Trophoblast cell (in vitro differentiated cells and primary cell): ENCODE measurements at regions not wholly inside any gene's neighbourhood (a gene's known extent, or its start where the extent isn't known, plus 50 kb on each side); places are given as distances from the start of the nearest gene placed in this dataset.

Source experiments
- DNase-seq, 2 donors: peaks; one replicate each; pipeline ENCODE4 v3.0.0-alpha.2; 2016
- H2AFZ ChIP-seq: 2 replicates; pipeline ENCODE4 v1.6.1; 2013; ENCODE audit warnings: low read length, moderate library complexity, mild to moderate bottlenecking; ENCODE audit not compliant: insufficient read depth, poor library complexity
- H2AK5ac ChIP-seq: 2 replicates; pipeline ENCODE4 v1.6.1; 2013; ENCODE audit warnings: mild to moderate bottlenecking, low read length
- H2BK120ac ChIP-seq: 2 replicates; pipeline ENCODE4 v1.6.1; 2013; ENCODE audit warnings: low read length, mild to moderate bottlenecking, moderate library complexity; ENCODE audit not compliant: insufficient read depth, poor library complexity
- H2BK12ac ChIP-seq: 2 replicates; pipeline ENCODE4 v1.6.1; 2013; ENCODE audit warnings: mild to moderate bottlenecking, low read length, moderate library complexity
- H2BK5ac ChIP-seq: 2 replicates; pipeline ENCODE4 v1.6.1; 2013; ENCODE audit warnings: low read length, low read depth, moderate library complexity, mild to moderate bottlenecking; ENCODE audit not compliant: poor library complexity
- H3K14ac ChIP-seq: 2 replicates; pipeline ENCODE4 v1.6.1; 2013; ENCODE audit warnings: mild to moderate bottlenecking, low read length
- H3K18ac ChIP-seq: 2 replicates; pipeline ENCODE4 v1.6.1; 2013; ENCODE audit warnings: mild to moderate bottlenecking, low read length
- H3K23ac ChIP-seq: 2 replicates; pipeline ENCODE4 v1.6.1; 2013; ENCODE audit warnings: low read length
- H3K27ac ChIP-seq: 2 replicates; pipeline ENCODE4 v1.5.1; 2013; ENCODE audit warnings: low read depth, mild to moderate bottlenecking, inconsistent platforms, low read length, moderate library complexity
- H3K27me3 ChIP-seq: 2 replicates; pipeline ENCODE4 v1.6.1; 2013; ENCODE audit warnings: inconsistent platforms, mild to moderate bottlenecking, low read length, moderate library complexity; ENCODE audit not compliant: insufficient read depth
- H3K36me3 ChIP-seq, 2 experiments: 1 replicate in 1 of 2; 2 replicates in 1 of 2; pipeline ENCODE4 v1.6.1; 2013; ENCODE audit warnings: low read length in 2 of 2, mild to moderate bottlenecking in 2 of 2, moderate library complexity in 1 of 2; ENCODE audit not compliant: insufficient read depth in 2 of 2, control insufficient read depth in 1 of 2
- H3K4ac ChIP-seq: 2 replicates; pipeline ENCODE4 v1.6.1; 2013; ENCODE audit warnings: low read depth, mild to moderate bottlenecking, low read length, moderate library complexity
- H3K4me1 ChIP-seq, 2 experiments: 1 replicate in 1 of 2; 2 replicates in 1 of 2; pipeline ENCODE4 v1.6.1; 2013; ENCODE audit warnings: low read length in 2 of 2, mild to moderate bottlenecking in 2 of 2, moderate library complexity in 1 of 2; ENCODE audit not compliant: insufficient read depth in 2 of 2, control insufficient read depth in 1 of 2
- H3K4me2 ChIP-seq: 2 replicates; pipeline ENCODE4 v1.6.1; 2013; ENCODE audit warnings: inconsistent platforms, mild to moderate bottlenecking, low read length, moderate library complexity
- H3K4me3 ChIP-seq: 2 replicates; pipeline ENCODE4 v1.5.1; 2013; ENCODE audit warnings: mild to moderate bottlenecking, low read depth, low read length, inconsistent platforms
- H3K79me1 ChIP-seq: one replicate; pipeline ENCODE4 v1.6.1; 2013; ENCODE audit warnings: low read length
- H3K79me2 ChIP-seq: 2 replicates; pipeline ENCODE4 v1.6.1; 2013; ENCODE audit warnings: low read length, mild to moderate bottlenecking; ENCODE audit not compliant: control insufficient read depth, insufficient read depth, poor library complexity
- H3K9ac ChIP-seq: 2 replicates; pipeline ENCODE4 v1.6.1; 2013; ENCODE audit warnings: mild to moderate bottlenecking, low read length
- H3K9me3 ChIP-seq: 2 replicates; pipeline ENCODE4 v1.6.1; 2013; ENCODE audit warnings: low read depth, mild to moderate bottlenecking, control low read depth, inconsistent platforms, low read length; ENCODE audit not compliant: insufficient read depth
- H4K12ac ChIP-seq: 2 replicates; pipeline ENCODE4 v1.6.1; 2013; ENCODE audit warnings: low read depth, mild to moderate bottlenecking, low read length, moderate library complexity
- H4K8ac ChIP-seq: 2 replicates; pipeline ENCODE4 v1.6.1; 2013; ENCODE audit warnings: low read depth, mild to moderate bottlenecking, low read length, moderate library complexity
- H4K91ac ChIP-seq: one replicate; pipeline ENCODE4 v1.6.1; 2013; ENCODE audit warnings: low read depth, mild to moderate bottlenecking, low read length, moderate library complexity
- WGBS: extraction: QIAGEN DNeasy Blood & Tissue Kit; methylation state at CpG from one replicate; pipeline ENCODE4 v1.1.7; 2013; ENCODE audit warnings: missing lambda C conversion rate; ENCODE audit not compliant: insufficient read length, insufficient coverage; ENCODE audit errors: extremely low coverage; 5-methylcytosine and 5-hydroxymethylcytosine counted together

GRCh38 chrX:73768886-73769285, 83.6 kb downstream of the XIST start:
- Histone ChIP-seq H3K79me1 (no peaks in the 10 kb centered on the region), H3K4me3 (no peak overlapping the region), H3K36me3 (no peaks in the 10 kb centered on the region), H2BK12ac (no peak overlapping the region), H4K8ac (no peak overlapping the region), H2BK120ac (no peak overlapping the region), H3K18ac (no peak overlapping the region), H2AK5ac (no peak overlapping the region), H3K9me3 (no peaks in the 10 kb centered on the region), H3K27me3 (no peaks in the 10 kb centered on the region), H2AFZ (no peak overlapping the region), H3K79me2 (no peaks in the 10 kb centered on the region), H3K4me2 (no peak overlapping the region), H3K4me1 (no peaks in the 10 kb centered on the region), H3K4ac (no peak overlapping the region), H3K23ac (no peak overlapping the region), H3K9ac (no peak overlapping the region), H4K91ac (no peak overlapping the region), H3K27ac (no peak overlapping the region), H2BK5ac (no peak overlapping the region), H4K12ac (no peak overlapping the region), H3K14ac (no peak overlapping the region)
- no peak for DNase-seq
- WGBS, result no CpG with 5 or more reads among the region's 15 CpGs

DNA sequence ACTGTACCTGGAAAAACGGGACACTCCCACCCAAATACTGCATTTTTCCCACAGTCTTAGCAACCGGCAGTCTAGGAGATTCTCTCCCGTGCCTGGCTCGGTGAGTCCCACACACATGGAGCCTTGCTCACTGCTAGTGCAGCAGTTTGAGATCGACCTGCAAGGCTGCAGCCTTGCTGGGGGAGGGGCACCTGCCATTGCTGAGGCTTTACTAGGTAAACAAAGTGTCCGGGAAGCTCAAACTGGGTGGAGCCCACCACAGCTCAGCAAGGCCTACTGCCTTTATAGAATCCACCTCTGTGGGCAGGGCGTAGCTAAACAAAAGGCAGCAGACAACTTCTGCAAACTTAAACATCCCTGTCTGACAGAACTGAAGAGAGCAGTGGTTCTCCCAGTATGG, 84.4 kb downstream of the XIST start:
- Histone ChIP-seq H4K8ac (no peak overlapping the region), H3K9me3 (no peaks in the 10 kb centered on the region), H3K9ac (no peak overlapping the region), H3K27ac (no peak overlapping the region), H3K79me2 (no peaks in the 10 kb centered on the region), H3K36me3 (no peaks in the 10 kb centered on the region), H2AFZ (no peak overlapping the region), H3K4ac (no peak overlapping the region), H4K91ac (no peak overlapping the region), H3K4me3 (no peak overlapping the region), H3K14ac (no peak overlapping the region), H3K79me1 (no peaks in the 10 kb centered on the region), H3K18ac (no peak overlapping the region), H3K4me1 (no peaks in the 10 kb centered on the region), H2BK120ac (no peak overlapping the region), H3K4me2 (no peak overlapping the region), H2BK5ac (no peak overlapping the region), H2AK5ac (no peak overlapping the region), H3K27me3 (no peaks in the 10 kb centered on the region), H2BK12ac (no peak overlapping the region), H4K12ac (no peak overlapping the region), H3K23ac (no peak overlapping the region)
- no peak for DNase-seq
- no CpG with 5 or more reads among the region's 7 CpGs for WGBS

GRCh38 chrX:73767017-73767416, 85.5 kb downstream of the XIST start:
- Histone ChIP-seq H3K36me3 (no peaks in the 10 kb centered on the region), H2AK5ac (no peak overlapping the region), H4K12ac (no peak overlapping the region), H2BK12ac (no peak overlapping the region), H4K91ac (no peak overlapping the region), H3K9ac (no peak overlapping the region), H3K4me3 (no peak overlapping the region), H3K79me2 (no peaks in the 10 kb centered on the region), H2BK5ac (no peak overlapping the region), H3K14ac (no peak overlapping the region), H3K4me2 (no peak overlapping the region), H2AFZ (no peak overlapping the region), H3K27me3 (no peaks in the 10 kb centered on the region), H3K9me3 (no peaks in the 10 kb centered on the region), H3K79me1 (no peaks in the 10 kb centered on the region), H3K4me1 (no peaks in the 10 kb centered on the region), H3K18ac (no peak overlapping the region), H2BK120ac (no peak overlapping the region), H3K4ac (no peak overlapping the region), H4K8ac (no peak overlapping the region), H3K23ac (no peak overlapping the region), H3K27ac (no peak overlapping the region)
- DNase-seq, result no peak

DNA sequence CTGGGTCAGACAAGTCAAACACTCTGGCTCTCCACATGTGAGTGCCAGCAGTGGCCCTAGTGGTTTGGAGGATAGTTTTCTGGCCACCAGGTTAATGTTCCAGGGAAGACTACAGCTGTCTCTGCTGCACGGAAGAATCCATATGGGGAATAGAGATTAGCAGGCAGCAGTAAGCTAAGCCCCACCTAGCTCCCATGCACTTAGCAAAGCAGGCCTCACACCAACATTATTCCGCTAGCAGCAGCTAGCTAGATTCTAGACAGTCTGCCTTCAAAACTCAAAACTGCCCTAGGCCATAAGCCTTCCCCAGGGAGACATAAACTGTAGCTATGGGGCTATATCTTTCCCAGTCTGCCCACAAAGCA, 86.1 kb downstream of the XIST start:
- H3K27me3 ChIP-seq, result no peaks in the 10 kb centered on the region

More for the DNA sequence above, 86.1 kb downstream of the XIST start:
- no peak overlapping the region for H3K9ac ChIP-seq
- no peak overlapping the region for H3K23ac ChIP-seq
- no peak overlapping the region for H3K4me2 ChIP-seq
- H2BK12ac ChIP-seq, result no peak overlapping the region
- H2AFZ ChIP-seq, result no peak overlapping the region
- H2AK5ac ChIP-seq, result no peak overlapping the region
- H3K14ac ChIP-seq, result no peak overlapping the region
- H4K8ac ChIP-seq, result no peak overlapping the region
- H3K36me3 ChIP-seq, result no peaks in the 10 kb centered on the region
- no peak overlapping the region for H3K4ac ChIP-seq
- no peak overlapping the region for H2BK120ac ChIP-seq
- H3K27ac ChIP-seq, result no peak overlapping the region
- no peak overlapping the region for H3K18ac ChIP-seq
- H4K91ac ChIP-seq, result no peak overlapping the region
- H3K9me3 ChIP-seq, result no peaks in the 10 kb centered on the region
- H4K12ac ChIP-seq, result no peak overlapping the region
- no peaks in the 10 kb centered on the region for H3K79me2 ChIP-seq
- WGBS, result no CpG with 5 or more reads among the region's 2 CpGs
- no peak overlapping the region for H2BK5ac ChIP-seq
- H3K4me3 ChIP-seq, result no peak overlapping the region
- DNase-seq, result no peak
- no peaks in the 10 kb centered on the region for H3K79me1 ChIP-seq
- no peaks in the 10 kb centered on the region for H3K4me1 ChIP-seq
